Body of pancreas (tissue), 4 donors: ENCODE measurements at regions not wholly inside any gene's neighbourhood (a gene's known extent, or its start where the extent isn't known, plus 50 kb on each side); places are given as distances from the start of the nearest gene placed in this dataset.

ENCODE experiments used
- CTCF ChIP-seq, 7 experiments: fragments of 450-650 bp in 4 of 7; fragments of 200-600 bp in 3 of 7; sonication (generic) in 3 of 7; IDR thresholded peaks; one replicate each; pipeline ENCODE4 v1.5.1; 2016 to 2019; ENCODE audit warnings: antibody characterized with exemption in 7 of 7
- POLR2A ChIP-seq, 3 donors: fragments of 450-650 bp; IDR thresholded peaks; one replicate each; pipeline ENCODE4 v1.6.1; 2016; ENCODE audit warnings: antibody characterized with exemption in 3 of 3, mild to moderate bottlenecking in 2 of 3

GRCh38 chr5:154653418-154653763 is 101.8 kb upstream of the LARP1 start:
- no peak for TF ChIP-seq POLR2A (IDR thresholded peaks at IDR 0.05)
- no peak for TF ChIP-seq CTCF (IDR thresholded peaks at IDR 0.05)
